HT-29 (cell line): ENCODE measurements at regions not wholly inside any gene's neighbourhood (a gene's known extent, or its start where the extent isn't known, plus 50 kb on each side); places are given as distances from the start of the nearest gene placed in this dataset.
A peak's percentile ranks its signal among the peaks of the same experiment; 100 is the strongest.
"Not testable (repeated sequence)": the region's sequence is repeated elsewhere in the genome, so short reads cannot be mapped to it uniquely, and the experiment has no call there.

ENCODE experiments used
- DNase-seq: peaks from one replicate; pipeline ENCODE4 v3.0.0-alpha.2; 2015; ENCODE audit warnings: low spot score

GRCh38 chrX:4706961-4707360 is 993.5 kb upstream of the PRKX start:
- DNase-seq: no peak

GRCh38 chrX:4690521-4690920 is 977.1 kb upstream of the PRKX start:
- no peak for DNase-seq

DNA sequence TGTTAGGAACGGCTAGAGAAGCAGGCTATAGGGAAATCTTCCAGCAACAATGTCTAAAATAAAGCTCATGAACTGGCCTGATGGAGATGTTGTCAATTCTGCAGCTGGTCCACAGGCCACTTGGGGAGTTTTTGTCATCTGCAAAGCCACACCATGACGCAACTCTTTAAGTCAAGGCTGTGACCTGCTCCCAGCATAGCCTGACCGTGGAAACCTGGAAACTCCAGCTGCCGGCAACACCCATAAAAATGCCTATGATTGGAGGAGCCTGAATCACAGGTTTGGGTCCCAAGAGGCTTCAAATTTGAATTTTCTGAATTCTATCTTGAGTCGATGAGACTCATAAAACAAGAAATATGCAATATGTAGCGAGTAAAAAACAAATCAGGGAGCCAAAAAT is 969.2 kb upstream of the PRKX start:
- DNase-seq: no peak

GRCh38 chrX:4675686-4676300 is 962.3 kb upstream of the PRKX start:
- DNase-seq: no peak

DNA sequence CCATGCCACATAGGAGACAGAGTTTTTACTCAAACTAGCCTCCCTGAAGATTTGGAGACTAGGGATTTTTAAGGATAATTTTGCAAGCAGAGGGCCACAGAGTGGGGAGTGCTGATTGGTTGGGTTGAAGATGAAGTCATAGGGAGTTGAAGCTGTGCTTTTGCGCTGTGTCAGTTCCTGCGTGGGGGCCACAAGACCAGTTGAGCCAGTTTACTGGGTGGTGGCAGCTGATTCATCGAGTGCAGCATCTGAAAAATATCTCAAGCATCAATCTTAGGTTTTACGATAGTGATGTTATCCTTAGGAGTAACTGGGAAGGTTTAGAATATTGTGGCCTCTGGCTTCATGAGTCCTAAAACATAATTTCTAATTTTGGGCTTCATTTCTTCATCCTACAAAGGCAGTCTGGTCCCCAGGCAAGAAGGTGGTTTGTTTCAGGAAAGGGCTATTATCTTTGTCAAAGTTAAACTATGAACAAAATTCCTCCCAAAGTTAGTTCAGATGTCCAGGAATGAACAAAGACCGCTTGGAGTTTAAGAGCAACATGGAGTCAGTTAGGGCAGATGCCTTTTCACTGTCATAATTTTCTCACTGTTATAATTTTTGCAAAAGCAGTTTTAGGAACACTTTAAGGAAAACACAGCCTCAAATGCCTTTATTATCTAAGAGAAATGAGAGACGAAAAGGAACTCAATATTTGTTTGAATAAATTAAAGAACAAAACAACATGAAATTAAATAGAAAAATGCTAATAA is 960.8 kb upstream of the PRKX start:
- peak; percentile 19 for DNase-seq

GRCh38 chrX:4671344-4671743 is 957.9 kb upstream of the PRKX start:
- no peak for DNase-seq

DNA sequence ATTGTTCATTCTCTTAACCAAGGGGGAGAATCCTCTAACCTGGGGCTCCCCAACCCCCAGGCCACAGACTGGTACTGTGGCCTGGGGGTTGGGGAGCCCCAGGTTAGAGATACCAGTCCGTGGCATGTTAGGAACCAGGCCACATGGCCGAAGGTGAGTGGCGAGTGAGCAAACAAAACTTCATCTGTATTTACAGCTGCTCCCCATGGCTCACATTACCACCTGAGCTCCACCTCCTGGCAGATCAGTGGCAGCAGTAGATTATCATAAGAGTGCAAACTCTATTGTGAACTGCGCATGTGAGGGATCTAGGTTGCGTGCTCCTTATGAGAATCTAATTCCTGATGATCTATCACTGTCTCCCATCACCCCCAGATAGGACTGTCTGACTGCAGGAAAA is 957.2 kb upstream of the PRKX start:
- no peak for DNase-seq

- DNase-seq: no peak
Observed at GRCh38 chrX:4668802-4669536, 955.5 kb upstream of the PRKX start.

- no peak for DNase-seq
Observed at GRCh38 chrX:4663085-4663484, 949.6 kb upstream of the PRKX start.

GRCh38 chrX:4661771-4662170 is 948.3 kb upstream of the PRKX start:
- no peak for DNase-seq

DNA sequence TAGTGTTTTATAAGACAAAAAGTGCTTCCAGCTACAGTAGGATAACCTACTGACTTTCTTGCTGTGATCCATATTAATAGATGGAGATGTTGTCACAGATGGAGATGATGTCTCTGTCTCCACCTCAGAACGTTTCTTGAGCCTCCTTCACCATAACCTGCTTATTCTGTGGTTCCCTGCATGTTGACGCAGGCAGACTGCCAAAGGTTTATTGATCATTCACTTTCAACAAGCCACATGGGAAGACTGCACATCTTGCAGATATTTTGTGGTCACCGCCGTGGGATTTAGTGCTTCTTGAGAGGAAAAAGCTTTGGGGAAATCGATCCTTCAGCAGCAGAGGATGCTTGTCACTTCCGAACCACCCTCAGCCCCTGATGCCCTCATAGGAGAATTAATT is 943.0 kb upstream of the PRKX start:
- DNase-seq: no peak

DNA sequence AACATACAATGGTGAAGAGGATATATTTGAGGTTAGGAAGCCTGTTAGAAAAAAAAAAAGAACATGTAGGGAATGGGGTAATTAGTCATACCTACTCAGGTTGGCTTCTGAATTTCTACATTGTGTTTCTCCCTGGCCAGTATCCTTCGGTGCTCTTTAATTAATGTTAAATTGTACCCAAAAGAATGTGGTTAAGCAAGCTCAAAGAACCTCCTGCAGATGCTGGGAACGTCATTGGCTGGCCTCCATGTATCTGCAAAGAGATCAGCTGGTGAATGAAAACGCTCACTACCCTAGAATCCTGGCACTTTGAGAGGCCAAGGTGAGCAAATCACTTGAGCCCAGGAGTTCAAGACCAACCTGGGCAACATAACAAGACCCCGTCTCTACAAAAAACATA is 942.3 kb upstream of the PRKX start:
- no peak for DNase-seq

GRCh38 chrX:4642114-4642513 is 928.7 kb upstream of the PRKX start:
- no peak for DNase-seq

- DNase-seq: no peak
Observed at GRCh38 chrX:4638036-4638435, 924.6 kb upstream of the PRKX start.

GRCh38 chrX:4627414-4627813 is 914.0 kb upstream of the PRKX start:
- DNase-seq: no peak

- no peak for DNase-seq
Observed at GRCh38 chrX:4622486-4623167, 909.2 kb upstream of the PRKX start.

DNA sequence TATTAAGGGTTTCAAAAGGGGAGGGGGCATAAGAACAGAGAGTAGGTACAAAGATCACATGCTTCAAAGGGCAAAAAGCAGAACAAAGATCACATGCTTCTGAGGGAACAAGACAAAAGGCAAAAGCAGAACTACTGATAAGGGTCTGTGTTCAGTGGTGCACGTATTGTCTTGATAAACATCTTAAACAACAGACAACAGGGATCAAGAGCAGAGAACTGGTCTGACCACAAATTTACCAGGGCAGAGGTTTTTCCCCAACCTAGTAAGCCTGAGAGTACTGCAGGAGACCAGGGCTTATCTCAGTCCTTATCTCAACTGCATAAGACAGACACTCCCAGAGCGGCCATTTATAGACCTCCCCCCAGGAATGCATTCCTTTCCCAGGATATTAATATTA is 900.2 kb upstream of the PRKX start:
- not testable (repeated sequence) for DNase-seq

- DNase-seq: no peak
Observed at GRCh38 chrX:4588893-4589292, 875.4 kb upstream of the PRKX start.

GRCh38 chrX:4588466-4588865 is 875.0 kb upstream of the PRKX start:
- no peak for DNase-seq

GRCh38 chrX:4588056-4588455 is 874.6 kb upstream of the PRKX start:
- no peak for DNase-seq

DNA sequence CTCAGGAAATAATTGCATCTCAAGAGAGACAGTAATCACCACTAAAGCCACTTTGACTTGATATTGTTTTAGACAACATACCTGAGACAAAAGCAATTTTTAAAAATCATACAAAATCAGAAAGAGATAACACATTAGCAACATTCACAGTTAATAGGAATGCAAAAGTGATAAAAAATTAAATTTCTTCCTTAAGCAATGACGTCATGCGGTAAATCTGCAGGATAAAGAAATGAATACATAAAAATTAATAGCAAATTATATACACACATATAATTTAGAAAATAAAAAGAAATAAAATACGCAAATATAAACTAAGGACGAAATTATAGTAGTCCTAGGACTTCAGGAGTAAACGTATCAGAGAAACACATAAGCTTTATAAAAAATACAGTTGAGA is 866.5 kb upstream of the PRKX start:
- no peak for DNase-seq

- DNase-seq: no peak
Observed at GRCh38 chrX:4579480-4579879, 866.0 kb upstream of the PRKX start.
